ENCODE measurements at regions not wholly inside any gene's neighbourhood (a gene's known extent, or its start where the extent isn't known, plus 50 kb on each side); places are given as distances from the start of the nearest gene placed in this dataset.

DNA sequence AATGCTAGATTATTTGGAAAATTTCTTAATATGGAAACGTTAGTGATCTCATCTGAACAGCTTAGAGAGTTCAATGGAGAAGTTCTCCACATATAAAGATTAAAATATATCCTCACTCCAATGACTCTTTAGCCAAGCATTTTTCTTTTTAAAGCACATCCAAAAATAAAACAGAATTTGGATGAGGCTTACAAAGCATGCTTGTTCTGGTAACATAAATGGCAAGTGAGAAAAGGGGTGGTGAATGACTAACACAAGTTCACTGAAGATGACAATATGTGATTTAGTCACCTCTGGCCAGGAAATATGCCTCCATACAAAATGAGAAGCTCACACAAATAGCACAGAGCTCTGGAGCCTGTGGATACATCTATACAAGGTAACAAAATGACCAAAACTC, 253.0 kb downstream of the PCDH20 start:
- CTCF ChIA-PET (ENCODE audit: partially characterized antibody) = no interaction called here

More for the DNA sequence above, 253.0 kb downstream of the PCDH20 start:
- Histone ChIP-seq H3K4me2 (ENCODE audit: insufficient read depth in 1 of 2, low read depth in 2 of 2, low read length in 2 of 2) (no peak overlapping the region), H4K20me1 (replicated peaks in 1 of 2; ENCODE audit: control insufficient read depth in 1 of 2, insufficient read depth in 2 of 2, low read length in 2 of 2) (no peaks in the 10 kb centered on the region), H3K23me2 (ENCODE audit: low read depth, low read length) (no peaks in the 10 kb centered on the region), H2BK120ac (replicated peaks; ENCODE audit: low read depth, low read length) (no peak overlapping the region), H3K18ac (ENCODE audit: extremely low read depth, low read length) (no peak overlapping the region), H2AK5ac (ENCODE audit: low read depth, low read length) (no peak overlapping the region), H3K4me3 (ENCODE audit: extremely low read depth in 1 of 4, insufficient read depth in 2 of 4, low read depth in 3 of 4, low read length in 4 of 4) (no peak overlapping the region), H2BK20ac (ENCODE audit: low read length) (no peak overlapping the region), H3K23ac (ENCODE audit: insufficient read length) (no peak overlapping the region), H2AFZ (ENCODE audit: low read length) (no peak overlapping the region), H2BK15ac (ENCODE audit: low read length) (no peak overlapping the region), H3K14ac (ENCODE audit: insufficient read length) (no peak overlapping the region), H4K8ac (ENCODE audit: extremely low read depth, insufficient read depth, low read length) (no peak overlapping the region), H3K4me1 (replicated peaks in 1 of 4; ENCODE audit: control insufficient read depth in 3 of 4, insufficient read depth in 4 of 4, low read length in 3 of 4) (no peaks in the 10 kb centered on the region), H3K79me1 (ENCODE audit: low read depth, low read length) (no peaks in the 10 kb centered on the region), H3K27me3 (replicated peaks in 1 of 4; ENCODE audit: control insufficient read depth in 3 of 4, extremely low read depth in 1 of 4, insufficient read depth in 3 of 4, low read length in 3 of 4) (no peaks in the 10 kb centered on the region), H3K36me3 (ENCODE audit: control insufficient read depth in 2 of 4, insufficient read depth in 4 of 4, low read length in 3 of 4) (no peaks in the 10 kb centered on the region), H3K79me2 (ENCODE audit: control insufficient read depth in 1 of 2, insufficient read depth in 2 of 2, low read length in 2 of 2) (no peaks in the 10 kb centered on the region), H3K4ac (replicated peaks; ENCODE audit: insufficient read length, low read depth, low read length) (no peak overlapping the region), H4K91ac (replicated peaks; ENCODE audit: insufficient read length, low read length) (no peak overlapping the region), H2BK5ac (ENCODE audit: low read depth, low read length) (no peak overlapping the region), H3K9me3 (ENCODE audit: insufficient read depth in 2 of 2, low read depth in 1 of 2, low read length in 1 of 2) (no peaks in the 10 kb centered on the region), H3K56ac (replicated peaks; ENCODE audit: insufficient read length, low read depth, low read length) (no peak overlapping the region), H2BK12ac (ENCODE audit: low read depth, low read length) (no peak overlapping the region), H3K27ac (ENCODE audit: low read depth, low read length) (no peak overlapping the region), H3K9ac (replicated peaks in 1 of 4; ENCODE audit: extremely low read depth in 1 of 4, low read depth in 3 of 4, low read length in 3 of 4) (no peak overlapping the region), H4K5ac (ENCODE audit: insufficient read length, low read depth, low read length) (no peak overlapping the region)
- DNase-seq (ENCODE audit: low read depth in 1 of 2, low spot score in 2 of 2) (no peak), FAIRE-seq (no peak)
- no peak for TF ChIP-seq RFX5 (IDR thresholded peaks at IDR 0.05; ENCODE audit: borderline replicate concordance, low read depth, low read length)
- TF ChIP-seq SIN3A (conservative IDR thresholded peaks at IDR 0.05 in 1 of 2, IDR thresholded peaks at IDR 0.05 in 1 of 2; ENCODE audit: low read depth in 1 of 2, low read length in 2 of 2) = no peak
- TF ChIP-seq SUZ12 (IDR thresholded peaks at IDR 0.05; ENCODE audit: low read length) = no peak
- no peak for TF ChIP-seq YY1 (IDR thresholded peaks at IDR 0.05; ENCODE audit: low read depth, low read length)
- TF ChIP-seq CBX5 (IDR thresholded peaks at IDR 0.05; ENCODE audit: low read depth, low read length) = no peak
- no peak for TF ChIP-seq HDAC6 (IDR thresholded peaks at IDR 0.05; ENCODE audit: low read depth, low read length)
- WGBS, 2 experiments (ENCODE audit: extremely low coverage in 1 of 2, insufficient coverage in 1 of 2, insufficient read length in 1 of 2, insufficient replicate concordance in 2 of 2, low coverage in 1 of 2, low lambda C conversion rate in 2 of 2, missing lambda C conversion rate in 1 of 2) = 89% methylated on average over 1 of the region's 1 CpG; no CpG with 5 or more reads in 1 of the 2 experiments
- POLR2A ChIA-PET (ENCODE audit: partially characterized antibody) = no interaction called here
